BLaER1 (cell line): ENCODE measurements at regions not wholly inside any gene's neighbourhood (a gene's known extent, or its start where the extent isn't known, plus 50 kb on each side); places are given as distances from the start of the nearest gene placed in this dataset.
A peak's percentile ranks its signal among the peaks of the same experiment; 100 is the strongest.
"Not testable (repeated sequence)": the region's sequence is repeated elsewhere in the genome, so short reads cannot be mapped to it uniquely, and the experiment has no call there.

ENCODE experiments used
- H3K27ac ChIP-seq: shearing (Covaris generic); formaldehyde crosslinking; 2 replicates; pipeline ENCODE4 v1.8.1; 2022
- H3K27me3 ChIP-seq: shearing (Covaris generic); formaldehyde crosslinking; 2 replicates; pipeline ENCODE4 v1.8.1; 2022
- H3K36me3 ChIP-seq: shearing (Covaris generic); formaldehyde crosslinking; 2 replicates; pipeline ENCODE4 v1.8.1; 2022
- H3K4me1 ChIP-seq: shearing (Covaris generic); formaldehyde crosslinking; 2 replicates; pipeline ENCODE4 v1.8.1; 2022
- H3K4me2 ChIP-seq: shearing (Covaris generic); formaldehyde crosslinking; 2 replicates; pipeline ENCODE4 v1.8.1; 2022
- H3K4me3 ChIP-seq: shearing (Covaris generic); formaldehyde crosslinking; 2 replicates; pipeline ENCODE4 v1.8.1; 2022
- H3K9ac ChIP-seq: shearing (Covaris generic); formaldehyde crosslinking; 2 replicates; pipeline ENCODE4 v1.8.1; 2022
- H3K9me3 ChIP-seq: shearing (Covaris generic); formaldehyde crosslinking; 2 replicates; pipeline ENCODE4 v1.8.1; 2022
- H4K20me1 ChIP-seq: shearing (Covaris generic); formaldehyde crosslinking; 2 replicates; pipeline ENCODE4 v1.8.1; 2022
- Cebpa-rat ChIP-seq: shearing (Covaris generic); IDR thresholded peaks from 2 replicates; pipeline ENCODE4 v1.8.1; 2022

- H3K27ac ChIP-seq: no peak overlapping the region
- no peaks in the 10 kb centered on the region for H3K36me3 ChIP-seq
- H3K4me2 ChIP-seq: no peak overlapping the region
- no peaks in the 10 kb centered on the region for H4K20me1 ChIP-seq
- H3K9me3 ChIP-seq: peaks cover 21% of the 10 kb centered on the region
- TF ChIP-seq Cebpa-rat: no peak
- H3K27me3 ChIP-seq: no peaks in the 10 kb centered on the region
- H3K4me3 ChIP-seq: no peak overlapping the region
- H3K9ac ChIP-seq: no peak overlapping the region
- no peaks in the 10 kb centered on the region for H3K4me1 ChIP-seq
Observed at GRCh38 chr22:49394116-49394785, 433.4 kb downstream of the BRD1 start.

GRCh38 chr22:49393526-49393925 lies 434.1 kb downstream of the BRD1 start:
- Histone ChIP-seq H4K20me1 (no peaks in the 10 kb centered on the region), H3K36me3 (no peaks in the 10 kb centered on the region), H3K4me2 (no peak overlapping the region), H3K4me1 (no peaks in the 10 kb centered on the region), H3K27me3 (no peaks in the 10 kb centered on the region), H3K27ac (no peak overlapping the region), H3K9me3 (peaks cover 21% of the 10 kb centered on the region), H3K4me3 (no peak overlapping the region), H3K9ac (no peak overlapping the region)
- no peak for TF ChIP-seq Cebpa-rat

DNA sequence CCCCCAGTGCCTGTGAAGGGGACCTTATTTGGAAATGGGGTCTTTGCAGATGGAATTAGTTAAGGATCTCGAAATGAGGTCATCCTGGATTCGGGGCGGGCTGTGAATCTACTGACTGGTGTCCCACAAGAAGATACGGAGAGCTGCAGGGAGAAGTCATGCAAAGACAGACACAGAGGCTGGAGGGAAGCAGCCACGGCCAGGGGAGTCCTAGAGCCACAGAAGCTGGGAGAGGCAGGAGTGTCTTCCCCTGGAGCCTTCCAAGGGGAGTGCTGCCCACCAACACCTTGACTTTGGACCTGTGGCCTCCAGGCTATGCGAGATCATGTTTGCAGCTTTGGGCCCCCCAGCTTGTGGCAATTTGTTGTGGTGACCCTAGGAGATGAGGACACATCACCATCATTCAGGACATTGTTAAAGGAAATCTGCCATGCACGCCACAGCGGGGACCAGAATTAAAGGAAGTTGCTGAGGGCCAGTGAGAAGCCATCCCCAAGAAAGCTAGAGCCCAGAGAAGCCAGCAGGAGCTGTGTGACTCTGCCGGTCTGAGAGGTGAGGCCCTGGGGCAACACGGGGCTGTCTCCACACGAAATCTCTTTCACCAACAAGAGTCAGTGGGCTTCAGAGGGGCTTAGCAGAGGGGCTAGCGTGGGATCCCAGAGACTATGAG lies 434.7 kb downstream of the BRD1 start:
- Histone ChIP-seq H4K20me1 (no peaks in the 10 kb centered on the region), H3K4me1 (no peaks in the 10 kb centered on the region), H3K27me3 (no peaks in the 10 kb centered on the region), H3K9ac (no peak overlapping the region), H3K4me3 (no peak overlapping the region), H3K4me2 (no peak overlapping the region), H3K9me3 (peaks cover 21% of the 10 kb centered on the region), H3K36me3 (no peaks in the 10 kb centered on the region), H3K27ac (no peak overlapping the region)
- TF ChIP-seq Cebpa-rat: no peak

DNA sequence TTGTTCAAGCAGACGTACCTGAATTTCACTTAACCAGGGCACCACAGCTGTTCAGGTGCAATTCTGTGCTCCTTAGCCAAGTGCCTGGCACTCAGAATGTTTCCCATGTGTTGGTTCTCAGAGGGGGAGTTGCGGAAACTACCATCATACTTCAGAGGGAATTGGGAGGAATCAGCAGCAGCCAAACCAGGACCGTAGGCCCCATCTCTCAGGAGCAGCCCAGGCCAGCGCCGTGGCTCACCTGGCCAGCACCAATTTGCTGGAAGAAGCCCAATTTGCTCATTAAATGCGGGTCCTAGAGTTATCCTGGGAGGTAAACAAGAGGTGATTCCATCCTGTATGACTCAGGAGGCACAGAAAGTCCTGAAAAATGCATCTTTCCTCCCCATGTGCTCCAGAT lies 435.4 kb downstream of the BRD1 start:
- Histone ChIP-seq H3K9me3 (peaks cover 21% of the 10 kb centered on the region), H3K4me1 (no peaks in the 10 kb centered on the region), H3K4me2 (no peak overlapping the region), H3K27me3 (no peaks in the 10 kb centered on the region), H3K4me3 (no peak overlapping the region), H3K27ac (no peak overlapping the region), H3K9ac (no peak overlapping the region), H3K36me3 (no peaks in the 10 kb centered on the region), H4K20me1 (no peaks in the 10 kb centered on the region)
- TF ChIP-seq Cebpa-rat: no peak

GRCh38 chr22:49391436-49391835 lies 436.2 kb downstream of the BRD1 start:
- H3K4me2 ChIP-seq: no peak overlapping the region
- H3K27me3 ChIP-seq: no peaks in the 10 kb centered on the region
- H3K4me3 ChIP-seq: no peak overlapping the region
- no peaks in the 10 kb centered on the region for H4K20me1 ChIP-seq
- no peaks in the 10 kb centered on the region for H3K4me1 ChIP-seq
- H3K27ac ChIP-seq: no peak overlapping the region
- H3K9me3 ChIP-seq: peaks cover 21% of the 10 kb centered on the region
- no peaks in the 10 kb centered on the region for H3K36me3 ChIP-seq
- no peak for TF ChIP-seq Cebpa-rat
- H3K9ac ChIP-seq: no peak overlapping the region

DNA sequence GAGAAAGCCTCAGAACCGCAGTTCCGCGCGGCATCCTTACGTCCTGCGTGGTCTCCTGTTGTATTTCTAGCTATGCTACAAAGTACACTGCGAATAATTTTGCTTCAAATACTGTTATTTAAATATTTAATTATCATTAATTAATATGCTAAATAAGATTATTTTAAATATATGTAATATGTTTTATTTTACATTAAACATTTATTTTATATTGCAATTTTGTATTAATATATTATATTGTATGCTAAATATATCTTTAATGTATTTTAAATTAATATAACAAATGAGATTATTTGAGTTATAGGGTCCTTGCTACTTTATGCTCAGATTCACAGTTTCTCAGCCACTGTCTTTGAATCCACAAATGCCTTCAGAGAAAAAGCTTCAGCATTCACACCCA lies 436.7 kb downstream of the BRD1 start:
- Histone ChIP-seq H3K4me3 (no peak overlapping the region), H3K4me1 (no peaks in the 10 kb centered on the region), H4K20me1 (no peaks in the 10 kb centered on the region), H3K9ac (no peak overlapping the region), H3K9me3 (peaks cover 21% of the 10 kb centered on the region), H3K27ac (no peak overlapping the region), H3K27me3 (no peaks in the 10 kb centered on the region), H3K36me3 (no peaks in the 10 kb centered on the region), H3K4me2 (no peak overlapping the region)
- no peak for TF ChIP-seq Cebpa-rat

DNA sequence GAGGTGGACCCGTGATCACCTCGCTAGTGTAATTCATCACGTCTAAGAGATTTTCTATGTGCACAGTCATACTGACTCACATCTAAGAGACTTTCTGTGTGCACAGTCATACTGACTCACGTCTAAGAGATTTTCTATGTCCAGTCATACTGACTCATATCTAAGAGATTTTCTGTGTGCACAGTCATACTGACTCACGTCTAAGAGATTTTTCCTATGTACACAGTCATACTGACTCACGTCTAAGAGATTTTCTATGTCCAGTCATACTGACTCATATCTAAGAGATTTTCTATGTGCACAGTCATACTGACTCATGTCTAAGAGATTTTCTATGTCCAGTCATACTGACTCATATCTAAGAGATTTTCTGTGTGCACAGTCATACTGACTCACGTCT lies 443.8 kb downstream of the BRD1 start:
- H3K4me2 ChIP-seq, H4K20me1 ChIP-seq, H3K27me3 ChIP-seq, H3K36me3 ChIP-seq, H3K4me3 ChIP-seq, H3K9ac ChIP-seq, H3K27ac ChIP-seq: not testable (repeated sequence)
- H3K9me3 ChIP-seq: peaks cover 32% of the 10 kb centered on the region
- H3K4me1 ChIP-seq: peaks cover 37% of the 10 kb centered on the region

DNA sequence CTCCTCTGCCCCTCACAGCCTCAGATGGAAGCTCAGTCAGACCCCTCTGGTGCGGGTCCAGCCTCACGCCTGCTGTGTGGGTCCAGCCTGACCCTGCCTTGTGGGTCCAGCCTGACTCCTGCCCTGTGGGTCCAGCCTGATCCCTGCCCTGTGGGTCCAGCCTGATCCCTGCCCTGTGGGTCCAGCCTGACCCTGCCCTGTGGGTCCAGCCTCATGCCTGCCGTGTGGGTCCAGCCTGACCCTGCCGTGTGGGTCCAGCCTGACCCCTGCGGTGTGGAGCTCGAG lies 445.3 kb downstream of the BRD1 start:
- Histone ChIP-seq H3K36me3 (no peaks in the 10 kb centered on the region), H4K20me1 (no peaks in the 10 kb centered on the region), H3K4me3 (no peak overlapping the region), H3K9me3 (peaks cover 47% of the 10 kb centered on the region), H3K27ac (peak overlapping the region; percentile 86), H3K9ac (no peak overlapping the region), H3K4me1 (peaks cover 40% of the 10 kb centered on the region), H3K4me2 (peak overlapping the region; percentile 68; the same call in 1 of the 2 replicates), H3K27me3 (no peaks in the 10 kb centered on the region)
- no peak for TF ChIP-seq Cebpa-rat

GRCh38 chr22:49381595-49382450 lies 445.9 kb downstream of the BRD1 start:
- Histone ChIP-seq H3K27me3 (no peaks in the 10 kb centered on the region), H3K9me3 (peaks cover 52% of the 10 kb centered on the region), H3K36me3 (no peaks in the 10 kb centered on the region), H3K4me2 (peak overlapping the region; percentile 68), H3K9ac (no peak overlapping the region), H4K20me1 (no peaks in the 10 kb centered on the region), H3K4me3 (peak overlapping the region; percentile 28), H3K27ac (peak overlapping the region; percentile 86), H3K4me1 (peaks cover 40% of the 10 kb centered on the region)
- no peak for TF ChIP-seq Cebpa-rat

GRCh38 chr22:49380828-49381114 lies 446.9 kb downstream of the BRD1 start:
- Histone ChIP-seq H3K4me3 (peak overlapping the region; percentile 28; the same call in 1 of the 2 replicates), H3K36me3 (no peaks in the 10 kb centered on the region), H3K9me3 (peaks cover 52% of the 10 kb centered on the region), H3K4me2 (peak overlapping the region; percentile 68), H3K4me1 (peaks cover 40% of the 10 kb centered on the region), H3K27me3 (no peaks in the 10 kb centered on the region), H3K9ac (peak overlapping the region; percentile 39; the same call in 1 of the 2 replicates), H4K20me1 (no peaks in the 10 kb centered on the region), H3K27ac (peak overlapping the region; percentile 86)
- no peak for TF ChIP-seq Cebpa-rat
